NCI-H2029 (cell line): ENCODE measurements at regions not wholly inside any gene's neighbourhood (a gene's known extent, or its start where the extent isn't known, plus 50 kb on each side); places are given as distances from the start of the nearest gene placed in this dataset.

Experiments
- DNase-seq: peaks from one replicate; lab custom pipeline; 2025; lab: John Stamatoyannopoulos, UW

- DNase-seq, result no peak
Observed at GRCh38 chr9:80061940-80062339, 490.2 kb downstream of the TLE4 start.

GRCh38 chr9:80061096-80061495 is 489.3 kb downstream of the TLE4 start:
- no peak for DNase-seq

GRCh38 chr9:80059979-80060378 is 488.2 kb downstream of the TLE4 start:
- DNase-seq, result peak; percentile 81

GRCh38 chr9:80059191-80059590 is 487.4 kb downstream of the TLE4 start:
- DNase-seq, result no peak

GRCh38 chr9:80052830-80053229 is 481.1 kb downstream of the TLE4 start:
- DNase-seq, result no peak

GRCh38 chr9:80049096-80049782 is 477.5 kb downstream of the TLE4 start:
- DNase-seq, result no peak

- no peak for DNase-seq
Observed at GRCh38 chr9:80046481-80046880, 474.7 kb downstream of the TLE4 start.

- DNase-seq, result no peak
Observed at GRCh38 chr9:80041821-80042220, 470.1 kb downstream of the TLE4 start.

GRCh38 chr9:80040457-80040856 is 468.7 kb downstream of the TLE4 start:
- no peak for DNase-seq

- DNase-seq, result no peak
Observed at GRCh38 chr9:80030801-80031200, 459.0 kb downstream of the TLE4 start.

GRCh38 chr9:80028501-80028900 is 456.7 kb downstream of the TLE4 start:
- DNase-seq, result no peak

- no peak for DNase-seq
Observed at GRCh38 chr9:80025796-80026520, 454.2 kb downstream of the TLE4 start.

GRCh38 chr9:80025131-80025530 is 453.4 kb downstream of the TLE4 start:
- no peak for DNase-seq

- DNase-seq, result no peak
Observed at GRCh38 chr9:80020530-80020929, 448.8 kb downstream of the TLE4 start.

GRCh38 chr9:80020056-80020455 is 448.3 kb downstream of the TLE4 start:
- no peak for DNase-seq

- no peak for DNase-seq
Observed at GRCh38 chr9:80013891-80014290, 442.1 kb downstream of the TLE4 start.

- DNase-seq, result no peak
Observed at GRCh38 chr9:80012557-80013330, 441.0 kb downstream of the TLE4 start.

- DNase-seq, result no peak
Observed at GRCh38 chr9:80009204-80009603, 437.4 kb downstream of the TLE4 start.

GRCh38 chr9:80004714-80005113 is 432.9 kb downstream of the TLE4 start:
- peak; percentile 9 for DNase-seq

GRCh38 chr9:79990536-79990935 is 418.8 kb downstream of the TLE4 start:
- no peak for DNase-seq

GRCh38 chr9:79989079-79989478 is 417.3 kb downstream of the TLE4 start:
- DNase-seq, result no peak

GRCh38 chr9:79988126-79988525 is 416.4 kb downstream of the TLE4 start:
- DNase-seq, result peak; percentile 20

GRCh38 chr9:79986437-79986836 is 414.7 kb downstream of the TLE4 start:
- DNase-seq, result no peak
